ENCODE measurements at regions not wholly inside any gene's neighbourhood (a gene's known extent, or its start where the extent isn't known, plus 50 kb on each side); places are given as distances from the start of the nearest gene placed in this dataset.
A peak's percentile ranks its signal among the peaks of the same experiment; 100 is the strongest.
"Not testable (repeated sequence)": the region's sequence is repeated elsewhere in the genome, so short reads cannot be mapped to it uniquely, and the experiment has no call there.

DNA sequence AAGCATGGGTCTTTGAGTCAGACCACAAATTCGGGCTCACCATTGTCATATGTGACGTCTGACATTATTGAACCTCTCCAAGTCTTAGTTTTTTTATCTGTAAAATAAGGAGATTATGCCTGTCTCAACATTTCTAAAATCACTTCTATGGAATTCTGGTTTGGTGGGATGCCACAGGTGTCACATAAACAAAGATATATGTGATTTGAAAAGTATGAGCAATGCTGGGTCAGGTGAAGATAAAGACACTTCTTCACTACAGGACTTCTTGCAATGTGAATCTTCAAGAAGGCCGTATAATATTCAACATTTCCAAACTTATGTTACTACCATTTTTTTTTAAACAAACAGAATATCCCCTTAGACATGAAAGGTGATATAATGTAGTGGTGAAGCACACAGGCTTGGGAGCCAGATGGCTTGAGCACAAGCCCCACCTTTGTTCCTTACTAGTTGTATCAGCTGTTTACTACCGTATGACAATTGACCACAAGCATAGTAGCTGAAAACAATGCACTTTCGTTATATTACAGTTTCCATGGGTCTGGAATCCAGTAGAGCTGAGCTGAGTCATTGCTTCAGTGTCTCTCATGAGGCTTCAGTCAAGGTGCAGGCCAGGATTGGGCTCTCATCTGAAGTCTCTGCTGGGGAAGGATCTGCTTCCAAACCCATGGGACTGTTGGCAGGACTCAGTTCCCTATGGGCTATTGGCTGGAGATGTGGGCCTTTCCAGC, 87.7 kb downstream of the UTP18 start:
- DNase-seq (ENCODE audit: low spot score) = no peak

- no peak for DNase-seq (ENCODE audit: low spot score)
Measured at GRCh38 chr17:51351080-51351479, 90.7 kb downstream of the UTP18 start.

DNA sequence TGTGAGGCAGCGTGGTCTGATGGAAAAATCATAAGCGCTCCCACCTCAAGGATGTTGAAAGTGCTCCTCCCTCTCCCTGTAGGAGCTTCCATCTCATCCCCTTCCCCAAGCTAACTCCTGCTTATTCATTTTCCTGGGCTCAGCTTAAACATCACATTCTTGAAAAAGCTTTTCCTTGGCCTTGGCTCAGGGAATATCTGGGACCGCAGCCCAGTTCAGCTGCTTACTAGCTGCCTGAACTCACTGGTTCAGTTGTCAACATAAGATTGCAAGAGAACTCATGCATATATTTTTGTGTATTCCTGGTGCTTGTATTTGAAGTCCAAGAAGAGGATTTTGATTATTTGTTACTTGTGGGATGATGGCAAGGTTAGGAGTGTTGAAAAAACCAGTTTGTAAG, 91.5 kb downstream of the UTP18 start:
- DNase-seq (ENCODE audit: low spot score) = peak; percentile 25

GRCh38 chr17:51352798-51353197, 92.5 kb downstream of the UTP18 start:
- no peak for DNase-seq (ENCODE audit: low spot score)

GRCh38 chr17:51353296-51353695, 93.0 kb downstream of the UTP18 start:
- DNase-seq (ENCODE audit: low spot score) = no peak

DNA sequence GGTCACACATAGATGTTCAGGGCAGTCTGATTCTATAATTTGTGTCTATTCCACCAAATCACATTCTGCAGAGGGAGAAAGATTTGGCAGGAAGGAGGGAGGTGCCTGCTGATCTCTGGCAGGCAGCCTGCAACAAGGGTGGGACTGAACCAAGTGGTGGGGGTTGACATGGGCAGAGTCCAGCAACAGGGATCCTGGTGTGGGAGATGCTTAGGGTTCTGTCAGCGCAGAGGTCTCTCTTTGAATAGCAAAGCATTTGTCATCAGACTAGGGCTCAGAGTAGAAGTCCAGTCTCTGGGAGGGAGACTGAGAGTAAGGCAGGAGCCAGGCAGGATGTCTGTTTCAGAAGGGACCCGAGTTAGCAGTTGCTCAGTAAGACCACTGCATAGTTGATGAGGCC, 94.6 kb downstream of the UTP18 start:
- no peak for DNase-seq (ENCODE audit: low spot score)

GRCh38 chr17:51355441-51356410, 95.4 kb downstream of the UTP18 start:
- DNase-seq (ENCODE audit: low spot score) = peak; percentile 31

- DNase-seq (ENCODE audit: low spot score) = no peak
Measured at GRCh38 chr17:51359055-51359454, 98.7 kb downstream of the UTP18 start.

DNA sequence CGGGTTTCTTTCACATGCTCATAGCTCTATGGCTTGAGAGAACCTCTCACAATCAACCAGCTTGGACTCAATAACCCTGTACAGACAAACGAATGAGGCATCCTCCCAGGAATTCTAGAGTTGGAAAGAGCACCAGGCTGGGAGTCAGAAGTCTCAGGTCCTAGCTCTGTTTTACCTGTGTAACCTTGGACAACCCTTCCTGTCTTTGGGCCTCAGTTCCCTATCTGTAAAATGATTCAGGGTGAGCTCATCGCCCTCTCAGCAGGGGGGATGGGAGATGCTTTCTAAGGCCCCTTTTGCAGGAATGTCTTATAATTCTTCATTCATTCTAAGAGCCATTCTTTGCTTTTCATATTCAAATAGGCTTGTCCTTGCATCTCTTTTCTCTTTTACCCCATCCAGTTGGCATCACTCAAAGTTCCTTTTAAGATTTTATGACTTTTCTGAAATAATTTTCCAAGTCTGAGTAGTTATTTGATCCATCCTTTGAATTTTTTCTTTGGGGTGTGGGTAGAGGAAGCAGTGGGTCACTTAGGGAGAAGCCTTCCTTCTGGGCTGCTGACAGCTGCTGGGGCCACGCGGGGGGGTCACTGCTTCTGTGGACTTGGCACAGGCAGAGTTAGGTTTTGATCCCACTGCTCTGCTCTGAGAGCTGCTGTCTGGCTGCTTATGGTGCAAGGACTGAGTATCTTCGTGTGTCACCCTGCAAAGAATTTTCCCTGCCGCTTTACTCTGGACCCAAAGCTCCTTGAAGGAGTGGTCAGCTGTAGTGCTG, 102.7 kb downstream of the UTP18 start:
- DNase-seq (ENCODE audit: low spot score) = no peak

DNA sequence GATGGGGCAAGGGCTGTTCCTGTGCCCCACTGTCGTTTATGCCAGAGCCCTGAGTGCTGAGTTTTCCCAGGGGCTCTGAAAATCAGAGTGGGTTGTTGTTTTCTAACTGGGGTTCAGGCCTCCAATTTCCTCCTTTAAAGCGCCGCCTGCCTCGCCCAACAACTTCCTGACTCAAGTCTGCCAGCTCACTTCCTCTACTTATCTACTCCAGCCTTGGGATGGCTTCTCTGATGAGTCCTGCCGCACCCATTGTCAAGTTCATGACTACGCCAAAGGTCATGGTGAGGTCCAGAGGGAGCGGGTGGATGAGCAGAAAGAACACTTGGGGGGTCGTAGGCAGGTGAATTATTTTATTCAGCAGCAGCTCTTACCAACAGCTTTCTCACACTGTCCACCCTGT, 104.7 kb downstream of the UTP18 start:
- no peak for DNase-seq (ENCODE audit: low spot score)

DNA sequence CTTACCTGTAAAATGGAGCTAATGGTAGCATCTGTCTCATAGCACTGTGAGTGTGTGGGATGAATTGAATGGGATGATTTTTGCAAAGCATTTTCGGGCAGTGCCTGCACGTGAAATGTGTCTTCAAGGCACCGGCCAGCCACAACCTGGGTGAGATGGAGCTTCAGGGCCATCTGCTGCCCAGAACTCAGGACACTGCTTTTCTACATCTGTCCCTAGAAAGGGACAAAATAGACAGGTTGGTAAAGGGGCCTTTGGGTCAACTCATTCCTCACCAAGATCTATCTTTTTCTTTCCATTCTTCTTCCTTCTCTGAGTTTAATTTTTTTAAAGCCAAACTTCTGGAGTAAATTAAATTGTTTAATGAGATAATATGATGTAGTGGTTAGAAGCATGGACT, 106.5 kb downstream of the UTP18 start:
- no peak for DNase-seq (ENCODE audit: low spot score)

GRCh38 chr17:51367836-51368235, 107.5 kb downstream of the UTP18 start:
- DNase-seq (ENCODE audit: low spot score) = not testable (repeated sequence)

DNA sequence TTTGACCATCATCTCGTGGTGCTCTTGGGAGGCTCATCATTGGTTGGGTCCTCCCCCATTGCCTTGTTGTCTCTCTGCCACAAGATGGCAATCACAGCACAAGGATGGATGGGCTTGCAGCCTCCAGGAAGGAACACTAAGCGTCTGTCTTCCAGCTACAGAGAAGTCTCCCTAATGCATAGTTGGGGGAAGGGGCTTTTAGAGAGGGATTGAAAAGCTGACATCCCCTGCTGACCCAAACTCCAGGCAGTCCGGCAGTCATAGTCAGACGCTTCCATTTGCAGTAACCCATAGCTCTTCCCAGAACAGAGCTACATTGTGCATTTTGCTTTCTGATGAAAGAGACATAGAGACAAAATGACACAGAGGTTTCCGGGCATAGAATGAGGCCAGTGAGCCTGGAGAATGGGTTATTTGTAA, 111.4 kb downstream of the UTP18 start:
- DNase-seq (ENCODE audit: low spot score) = peak; percentile 65

DNA sequence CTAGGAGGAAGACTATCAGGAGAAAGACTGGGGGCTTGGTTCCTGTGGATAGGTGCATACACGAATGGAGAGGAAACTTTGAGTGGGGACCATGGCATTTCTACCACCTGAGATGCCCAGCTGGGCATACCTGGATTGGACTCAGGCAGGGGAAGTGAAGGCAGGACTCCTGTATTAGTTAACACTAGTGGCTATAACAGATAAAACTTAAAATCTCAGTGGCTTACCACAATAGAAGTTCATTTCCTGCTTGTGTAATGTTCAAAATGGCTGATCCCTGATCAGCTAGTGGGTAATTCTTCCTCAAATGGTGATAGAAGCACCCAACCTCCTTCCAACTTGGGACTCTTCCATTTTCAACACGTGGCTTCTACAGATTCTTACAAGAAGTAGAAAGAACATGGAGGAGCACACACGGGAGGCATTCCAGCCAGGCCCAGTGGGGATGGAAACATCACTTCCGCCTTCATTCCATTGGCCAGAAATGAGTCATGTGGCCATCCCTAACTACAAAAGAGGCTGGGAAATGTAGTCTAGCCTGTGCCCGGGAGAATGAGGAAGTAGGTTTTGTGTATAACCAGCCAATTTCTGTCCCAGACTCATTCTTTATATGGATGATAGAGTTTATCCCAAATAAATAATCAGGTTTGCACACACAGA, 112.1 kb downstream of the UTP18 start:
- peak; percentile 51 for DNase-seq (ENCODE audit: low spot score)

GRCh38 chr17:51373489-51374152, 113.3 kb downstream of the UTP18 start:
- no peak for DNase-seq (ENCODE audit: low spot score)

DNA sequence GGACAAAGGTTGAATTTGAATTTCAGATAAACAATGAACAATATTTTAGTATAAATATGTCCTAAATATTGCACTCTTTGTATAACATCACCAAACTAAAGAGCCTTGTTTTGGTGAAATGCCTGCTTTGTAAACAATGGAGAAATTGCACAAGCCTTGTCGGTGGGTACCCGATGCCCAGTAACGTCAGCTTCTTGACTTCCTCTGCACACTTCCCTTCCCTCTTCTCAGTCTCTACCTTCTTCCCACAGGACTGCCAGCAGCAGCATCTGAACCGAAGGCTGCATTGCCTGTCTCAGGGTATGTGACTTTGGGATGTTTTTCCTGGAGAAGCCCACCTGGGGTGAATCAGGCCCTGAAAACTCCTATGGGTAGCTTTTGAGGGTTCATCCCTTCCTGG, 113.9 kb downstream of the UTP18 start:
- DNase-seq (ENCODE audit: low spot score) = no peak

GRCh38 chr17:51375771-51376170, 115.4 kb downstream of the UTP18 start:
- no peak for DNase-seq (ENCODE audit: low spot score)

DNA sequence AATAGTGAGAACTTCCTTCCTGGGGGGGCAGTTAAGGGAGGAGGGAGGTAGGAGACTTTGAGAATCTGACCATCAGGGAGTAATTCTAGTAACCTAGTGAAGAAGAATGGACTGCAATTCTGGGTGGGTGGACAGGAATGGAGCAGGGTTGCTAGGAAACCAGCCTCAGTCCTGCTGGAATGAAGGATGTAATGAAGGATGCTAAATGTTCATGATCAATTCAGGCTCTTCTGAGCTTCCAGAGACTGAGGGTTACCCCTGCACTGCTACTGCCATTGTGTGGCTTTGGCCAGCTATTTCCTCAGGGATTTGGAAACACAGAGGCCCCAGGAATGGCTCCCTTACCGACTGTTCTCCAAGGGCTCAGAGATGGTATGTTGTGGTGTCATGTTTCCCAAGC, 116.4 kb downstream of the UTP18 start:
- DNase-seq (ENCODE audit: low spot score) = no peak

DNA sequence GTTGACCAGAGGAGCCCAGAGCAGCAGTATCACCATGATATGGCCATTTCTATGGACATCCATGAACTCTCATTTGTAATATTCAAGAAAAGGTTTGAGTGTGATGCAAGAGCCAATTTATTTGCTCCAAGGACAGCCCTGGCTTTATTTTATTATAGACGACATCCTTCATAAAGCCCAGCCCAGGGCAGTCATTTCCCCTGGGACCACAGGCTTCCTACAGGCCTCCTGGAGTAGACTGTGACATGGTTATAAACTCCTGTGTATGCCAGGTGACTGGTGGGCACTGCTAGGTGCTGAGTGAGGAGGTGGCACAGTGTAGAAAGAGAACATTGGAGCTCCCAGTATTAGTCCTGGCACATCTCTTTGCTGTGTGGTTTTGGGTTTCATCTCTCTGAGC, 120.9 kb downstream of the UTP18 start:
- DNase-seq (ENCODE audit: low spot score) = no peak

- no peak for DNase-seq (ENCODE audit: low spot score)
Measured at GRCh38 chr17:51385208-51385607, 124.9 kb downstream of the UTP18 start.

- DNase-seq (ENCODE audit: low spot score) = no peak
Measured at GRCh38 chr17:51387582-51387981, 127.2 kb downstream of the UTP18 start.
